Left colon (tissue), 2 donors: ENCODE measurements at regions not wholly inside any gene's neighbourhood (a gene's known extent, or its start where the extent isn't known, plus 50 kb on each side); places are given as distances from the start of the nearest gene placed in this dataset.
"Not testable (repeated sequence)": the region's sequence is repeated elsewhere in the genome, so short reads cannot be mapped to it uniquely, and the experiment has no call there.

Experiments
- ATAC-seq: fragments of 200-7000 bp; cut with Tn5 transposase; one replicate; pipeline ENCODE4 v1.9.1; 2020; ENCODE audit warnings: mild to moderate bottlenecking, moderate library complexity
- DNase-seq, 2 donors: peaks; one replicate each; pipeline ENCODE4 v3.0.0-alpha.2; 2020
- intact Hi-C, 2 donors: fragments of 100-400 bp; cut with DNase I in 1 of 2; cut with micrococcal nuclease in 1 of 2; formaldehyde crosslinking; loops; one replicate each; pipeline versions ENCODE4 v1.11.2 to v1.14.0; 2022; cut with DNase I, micrococcal nuclease
- donor health status: DM: no; HTN: no; CAD: no.
- donor health status: DM: yes; HTN: yes; CAD: no.

GRCh38 chr4:114148372-114149070 is 169.1 kb upstream of the ARSJ start:
- ATAC-seq, DNase-seq, intact Hi-C loops: not testable (repeated sequence)

- intact Hi-C loops: no loop called here
- ATAC-seq (no peak), DNase-seq (no peak)
Observed at GRCh38 chr4:114156371-114156770, 176.9 kb upstream of the ARSJ start.

- no peak for DNase-seq
- intact Hi-C loops: no loop called here
- ATAC-seq: no peak
Observed at GRCh38 chr4:114161809-114162208, 182.4 kb upstream of the ARSJ start.

- intact Hi-C loops: no loop called here
Observed at GRCh38 chr4:114163051-114163450, 183.6 kb upstream of the ARSJ start.

GRCh38 chr4:114173968-114174367 is 194.5 kb upstream of the ARSJ start:
- no peak for ATAC-seq
- DNase-seq: no peak
- intact Hi-C loops: no loop called here

More at GRCh38 chr4:114163051-114163450, 183.6 kb upstream of the ARSJ start:
- ATAC-seq (no peak), DNase-seq (no peak)

- no peak for ATAC-seq
- intact Hi-C loops: no loop called here
- no peak for DNase-seq
Observed at GRCh38 chr4:114177628-114178027, 198.2 kb upstream of the ARSJ start.

- intact Hi-C loops: no loop called here
- DNase-seq (no peak), ATAC-seq (no peak)
Observed at GRCh38 chr4:114178392-114178791, 198.9 kb upstream of the ARSJ start.

GRCh38 chr4:114180481-114180880 is 201.0 kb upstream of the ARSJ start:
- peak in 1 of 2 donors; percentile 28 for DNase-seq
- ATAC-seq: peak; percentile 37
- intact Hi-C loops: no loop called here

GRCh38 chr4:114184901-114185300 is 205.5 kb upstream of the ARSJ start:
- no peak for ATAC-seq
- intact Hi-C loops: no loop called here
- DNase-seq: no peak

GRCh38 chr4:114187592-114187991 is 208.1 kb upstream of the ARSJ start:
- intact Hi-C loops: no loop called here
- peak; percentile 56 for ATAC-seq
- no peak for DNase-seq

- DNase-seq (no peak), ATAC-seq (no peak)
- intact Hi-C loops: no loop called here
Observed at GRCh38 chr4:114191496-114191895, 212.0 kb upstream of the ARSJ start.

GRCh38 chr4:114192854-114193253 is 213.4 kb upstream of the ARSJ start:
- ATAC-seq (no peak), DNase-seq (no peak)
- intact Hi-C loops: no loop called here

- ATAC-seq: no peak
- intact Hi-C loops: no loop called here
- DNase-seq: no peak
Observed at GRCh38 chr4:114193624-114194399, 214.4 kb upstream of the ARSJ start.

GRCh38 chr4:114196606-114197005 is 217.2 kb upstream of the ARSJ start:
- DNase-seq (no peak), ATAC-seq (no peak)
- intact Hi-C loops: no loop called here

- DNase-seq: no peak
- no peak for ATAC-seq
- intact Hi-C loops: no loop called here
Observed at GRCh38 chr4:114200026-114200425, 220.6 kb upstream of the ARSJ start.

- intact Hi-C loops: no loop called here
- ATAC-seq: no peak
Observed at GRCh38 chr4:114205261-114205660, 225.8 kb upstream of the ARSJ start.

GRCh38 chr4:114208574-114209151 is 229.2 kb upstream of the ARSJ start:
- intact Hi-C loops: no loop called here
- ATAC-seq (no peak), DNase-seq (no peak)

More at GRCh38 chr4:114205261-114205660, 225.8 kb upstream of the ARSJ start:
- no peak for DNase-seq

- ATAC-seq (no peak), DNase-seq (no peak)
- intact Hi-C loops: no loop called here
Observed at GRCh38 chr4:114209584-114209983, 230.1 kb upstream of the ARSJ start.

- no peak for DNase-seq
- ATAC-seq: no peak
- intact Hi-C loops: no loop called here
Observed at GRCh38 chr4:114211556-114211955, 232.1 kb upstream of the ARSJ start.

GRCh38 chr4:114217150-114217817 is 237.8 kb upstream of the ARSJ start:
- DNase-seq: no peak
- no peak for ATAC-seq
- intact Hi-C loops: no loop called here
